ENCODE measurements at regions not wholly inside any gene's neighbourhood (a gene's known extent, or its start where the extent isn't known, plus 50 kb on each side); places are given as distances from the start of the nearest gene placed in this dataset.

GRCh38 chr4:159684061-159684460 lies 581.2 kb downstream of the RAPGEF2 start:
- TF ChIP-seq EZH2 (IDR thresholded peaks at IDR 0.05) (no peak), POLR2AphosphoS5 (IDR thresholded peaks at IDR 0.05; ENCODE audit: borderline replicate concordance, low read depth, low read length) (no peak), FOXP2 (optimal IDR thresholded peaks at IDR 0.05; ENCODE audit: control extremely low read depth, extremely low read length, insufficient read depth) (no peak)
